HG03159 (cell line): ENCODE measurements at regions not wholly inside any gene's neighbourhood (a gene's known extent, or its start where the extent isn't known, plus 50 kb on each side); places are given as distances from the start of the nearest gene placed in this dataset.
"Not testable (repeated sequence)": the region's sequence is repeated elsewhere in the genome, so short reads cannot be mapped to it uniquely, and the experiment has no call there.

Source experiments
- ATAC-seq: cut with Tn5 transposase; IDR thresholded peaks from one replicate; pipeline ENCODE4 v1.9.1; 2021; ENCODE audit warnings: mild to moderate bottlenecking, moderate library complexity; ENCODE audit not compliant: unreplicated experiment

DNA sequence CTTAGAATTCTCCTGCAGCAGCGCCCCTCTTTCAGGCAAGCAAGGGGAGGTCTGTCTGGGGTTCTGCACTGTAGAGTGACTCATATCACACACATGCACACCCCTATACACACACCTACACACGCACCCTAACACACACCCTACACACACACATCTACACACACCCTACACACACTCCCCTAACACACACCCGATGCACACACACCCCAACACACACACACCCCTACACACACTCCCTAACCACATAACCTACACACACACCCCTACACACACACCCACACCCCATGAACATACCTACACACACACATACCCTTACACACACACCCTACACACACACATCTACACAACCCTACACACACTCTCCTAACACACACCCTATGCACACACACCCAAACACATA is 493.2 kb downstream of the IRS2 start:
- ATAC-seq, result no peak

DNA sequence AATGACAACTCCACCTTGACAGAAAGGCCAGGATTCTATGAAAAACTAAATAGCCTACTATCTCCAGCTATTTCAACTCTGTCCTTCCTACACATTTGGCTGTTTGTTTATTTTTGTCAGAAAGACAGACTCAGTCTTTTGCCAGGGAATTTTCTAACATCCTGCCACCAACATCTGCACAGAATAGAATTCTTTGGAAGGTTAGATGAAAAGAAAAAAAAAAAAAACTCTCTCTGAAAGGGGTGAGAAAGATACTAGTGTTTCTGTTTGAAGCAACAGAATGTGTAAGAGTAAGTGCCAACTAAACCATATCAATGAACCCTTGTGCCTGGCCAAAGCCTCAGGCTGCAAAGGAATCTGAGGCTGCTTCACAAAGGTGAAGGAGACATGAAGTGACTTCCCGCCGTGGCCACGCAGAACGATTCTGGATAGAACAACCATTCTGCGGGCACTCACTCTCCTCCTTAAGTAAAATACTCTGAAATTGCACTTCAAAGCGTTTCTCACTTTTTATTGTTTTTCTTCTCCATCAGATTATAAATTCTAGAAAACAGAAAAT is 498.2 kb downstream of the IRS2 start:
- no peak for ATAC-seq

DNA sequence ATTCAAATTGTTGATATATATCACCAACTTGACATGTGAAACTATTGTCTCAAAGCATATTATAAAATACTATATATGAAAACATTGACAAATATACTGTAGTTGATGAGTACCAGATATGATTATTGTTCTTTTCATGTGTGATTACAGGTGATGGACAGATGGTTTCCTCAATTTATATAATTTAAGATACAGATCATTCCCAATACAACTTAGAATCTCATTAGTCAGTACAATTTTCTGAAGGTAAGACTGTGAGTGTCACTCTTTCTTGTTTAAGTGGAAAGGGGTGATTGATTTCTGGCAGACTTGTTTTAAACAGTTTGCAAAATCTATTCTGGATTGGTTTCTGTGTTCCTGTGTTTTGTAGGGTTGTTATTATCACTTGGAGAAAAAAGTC is 498.8 kb downstream of the IRS2 start:
- no peak for ATAC-seq

GRCh38 chr13:109285586-109285985 is 500.8 kb downstream of the IRS2 start:
- ATAC-seq, result no peak

DNA sequence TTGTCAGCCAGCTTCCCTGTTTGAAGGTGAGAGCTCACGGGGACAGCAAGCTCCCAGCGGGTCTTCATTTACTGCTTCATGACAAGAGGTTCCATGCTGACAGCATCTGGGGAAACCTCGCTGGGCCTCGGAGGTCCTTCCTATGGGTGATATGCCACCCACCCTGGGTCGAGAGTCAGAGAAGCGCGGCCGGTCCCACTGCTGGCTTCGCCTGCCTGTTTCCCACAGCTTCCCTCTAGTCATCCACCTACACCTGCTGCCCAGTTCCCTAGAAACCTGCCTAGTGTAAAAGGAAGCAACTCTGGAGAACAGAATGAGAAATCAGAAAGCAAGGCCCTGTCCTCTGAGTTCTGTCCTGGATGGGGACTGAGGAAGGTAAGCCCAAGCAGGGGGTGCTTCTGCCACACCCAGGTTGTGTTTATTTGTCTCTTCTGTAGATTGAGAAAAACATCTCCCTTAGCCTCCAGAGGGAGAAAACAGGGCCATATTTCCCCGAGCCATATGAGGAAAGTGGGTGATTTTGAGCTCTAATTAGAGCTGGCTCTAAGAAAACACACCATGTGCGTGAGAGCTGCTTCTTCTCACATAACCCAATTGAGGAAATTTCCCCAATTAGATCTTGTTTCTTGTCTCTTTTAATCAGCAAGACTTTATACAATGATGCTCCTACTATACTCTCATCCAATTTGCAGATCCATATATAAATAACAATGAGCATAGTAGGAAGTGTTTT is 504.3 kb downstream of the IRS2 start:
- ATAC-seq, result no peak

- ATAC-seq, result no peak
These were observed 505.1 kb downstream of the IRS2 start for GRCh38 chr13:109281017-109281902.

- no peak for ATAC-seq
These were observed 510.1 kb downstream of the IRS2 start for GRCh38 chr13:109276261-109276660.

DNA sequence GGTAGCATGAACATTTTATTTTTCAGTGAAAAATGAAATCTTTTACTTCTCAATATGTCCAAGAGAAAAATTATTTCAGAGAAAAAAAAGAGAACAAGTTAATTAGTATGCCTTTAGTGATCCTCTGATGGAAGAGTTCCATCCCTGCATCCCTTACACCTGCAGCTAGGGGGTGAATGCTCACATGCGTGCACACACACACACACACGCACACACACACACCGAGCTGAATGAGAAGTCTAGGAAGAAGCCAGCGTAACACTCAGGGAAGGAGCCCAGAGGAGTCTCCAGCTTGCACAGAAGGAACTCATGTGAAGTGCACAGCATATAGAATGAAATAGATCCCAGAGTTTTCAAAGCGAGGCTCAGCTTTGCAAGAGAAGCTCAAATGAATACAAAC is 510.5 kb downstream of the IRS2 start:
- ATAC-seq, result no peak

DNA sequence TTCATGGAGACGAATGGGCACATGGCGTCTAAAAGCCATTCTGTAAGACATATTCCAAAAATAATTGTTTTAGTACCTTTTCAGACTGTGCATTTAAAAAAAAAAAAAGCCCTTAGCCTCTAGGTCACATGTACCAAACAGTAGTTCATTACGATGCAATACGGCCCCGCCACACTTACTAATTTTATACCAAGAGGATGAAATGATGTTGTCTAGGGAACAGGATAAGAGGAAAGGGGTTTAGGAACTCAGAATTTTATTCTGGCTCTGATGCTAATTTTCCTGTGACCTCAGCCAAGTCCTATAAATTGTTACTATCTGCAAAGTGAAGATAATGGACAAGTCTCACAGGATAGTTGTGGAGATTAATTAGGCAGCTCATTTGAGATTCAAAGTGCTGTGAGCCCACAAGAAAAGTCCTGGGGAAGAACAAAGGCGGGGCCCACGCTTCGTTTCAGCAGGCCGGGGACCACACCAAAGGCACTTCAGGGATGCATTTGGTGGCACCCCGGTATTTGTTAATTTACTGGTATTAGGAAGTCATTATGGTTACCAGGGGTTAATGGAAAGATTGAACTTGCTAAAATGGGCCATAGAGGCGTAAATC is 511.1 kb downstream of the IRS2 start:
- ATAC-seq, result no peak

GRCh38 chr13:109274188-109274821 is 512.1 kb downstream of the IRS2 start:
- no peak for ATAC-seq

GRCh38 chr13:109273326-109273751 is 513.0 kb downstream of the IRS2 start:
- no peak for ATAC-seq

GRCh38 chr13:109272595-109273325 is 513.6 kb downstream of the IRS2 start:
- ATAC-seq, result no peak

GRCh38 chr13:109271555-109272541 is 514.5 kb downstream of the IRS2 start:
- no peak for ATAC-seq

DNA sequence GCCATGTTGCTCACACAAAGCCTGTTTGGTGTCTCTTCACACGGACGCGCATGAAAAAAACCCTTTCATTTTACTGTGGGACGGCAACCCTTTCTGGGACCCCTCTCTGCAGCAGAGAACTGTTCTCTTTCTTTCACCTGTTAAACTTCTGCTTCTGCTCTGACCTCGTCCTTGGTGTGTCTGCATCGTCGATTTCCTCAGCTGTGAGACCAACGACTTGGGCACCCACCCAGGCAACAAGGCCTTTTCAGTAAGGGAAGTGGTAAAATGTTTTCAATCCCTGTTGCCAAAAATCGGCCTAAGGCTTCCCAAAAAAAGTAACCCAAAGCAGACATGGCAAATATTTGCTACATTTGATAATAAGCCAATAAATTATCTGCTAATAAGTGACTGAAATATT is 515.3 kb downstream of the IRS2 start:
- no peak for ATAC-seq

DNA sequence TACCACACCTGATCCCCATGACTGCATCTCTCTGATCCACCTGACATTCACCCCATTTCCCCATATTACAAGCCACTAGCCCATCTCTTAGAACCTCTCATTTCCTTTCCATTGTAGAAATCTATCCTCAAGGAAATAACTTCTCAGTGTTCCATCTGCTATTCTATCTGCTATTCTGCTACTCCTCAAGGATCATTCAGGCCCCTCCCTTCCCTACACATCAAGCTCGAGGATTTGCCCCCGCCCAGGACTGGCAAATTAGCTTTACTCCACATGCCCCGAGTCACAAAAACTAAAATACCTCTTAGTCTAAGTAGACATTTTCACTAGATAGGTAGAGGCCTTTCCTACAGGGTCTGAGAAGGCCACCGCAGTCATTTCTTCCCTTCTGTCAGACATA is 517.0 kb downstream of the IRS2 start:
- not testable (repeated sequence) for ATAC-seq

GRCh38 chr13:109268492-109268891 is 517.9 kb downstream of the IRS2 start:
- ATAC-seq, result not testable (repeated sequence)

GRCh38 chr13:109267400-109267799 is 519.0 kb downstream of the IRS2 start:
- ATAC-seq, result not testable (repeated sequence)

GRCh38 chr13:109265438-109265742 is 521.0 kb downstream of the IRS2 start:
- ATAC-seq, result not testable (repeated sequence)
